SKM-1 treated with dmso at 0.1 percent for 144 hours (cell line): ENCODE measurements at regions not wholly inside any gene's neighbourhood (a gene's known extent, or its start where the extent isn't known, plus 50 kb on each side); places are given as distances from the start of the nearest gene placed in this dataset.
"Not testable (repeated sequence)": the region's sequence is repeated elsewhere in the genome, so short reads cannot be mapped to it uniquely, and the experiment has no call there.

Experiments
- DNase-seq: peaks from one replicate; lab custom pipeline; 2025; ENCODE audit not compliant: unreplicated experiment; lab: John Stamatoyannopoulos, UW

GRCh38 chr10:9068003-9068402 lies 1013.5 kb downstream of the GATA3 start:
- no peak for DNase-seq

- DNase-seq: no peak
Observed at GRCh38 chr10:9069136-9069535, 1014.6 kb downstream of the GATA3 start.

GRCh38 chr10:9075420-9075819 lies 1020.9 kb downstream of the GATA3 start:
- DNase-seq: no peak

- DNase-seq: no peak
Observed at GRCh38 chr10:9076066-9076465, 1021.6 kb downstream of the GATA3 start.

GRCh38 chr10:9081253-9081652 lies 1026.8 kb downstream of the GATA3 start:
- DNase-seq: no peak

- no peak for DNase-seq
Observed at GRCh38 chr10:9081961-9082360, 1027.5 kb downstream of the GATA3 start.

- no peak for DNase-seq
Observed at GRCh38 chr10:9091530-9092093, 1037.1 kb downstream of the GATA3 start.

- no peak for DNase-seq
Observed at GRCh38 chr10:9096288-9096687, 1041.8 kb downstream of the GATA3 start.

- DNase-seq: no peak
Observed at GRCh38 chr10:9097206-9097990, 1042.9 kb downstream of the GATA3 start.

GRCh38 chr10:9097991-9098306 lies 1043.5 kb downstream of the GATA3 start:
- DNase-seq: no peak

- DNase-seq: no peak
Observed at GRCh38 chr10:9102026-9102425, 1047.5 kb downstream of the GATA3 start.

- DNase-seq: no peak
Observed at GRCh38 chr10:9103301-9103700, 1048.8 kb downstream of the GATA3 start.

GRCh38 chr10:9111976-9112375 lies 1057.5 kb downstream of the GATA3 start:
- DNase-seq: no peak

GRCh38 chr10:9126728-9127127 lies 1072.2 kb downstream of the GATA3 start:
- no peak for DNase-seq

GRCh38 chr10:9137368-9137767 lies 1082.9 kb downstream of the GATA3 start:
- no peak for DNase-seq

GRCh38 chr10:9138829-9139228 lies 1084.3 kb downstream of the GATA3 start:
- not testable (repeated sequence) for DNase-seq

GRCh38 chr10:9140373-9140772 lies 1085.9 kb downstream of the GATA3 start:
- DNase-seq: no peak

- no peak for DNase-seq
Observed at GRCh38 chr10:9147475-9147874, 1093.0 kb downstream of the GATA3 start.

- no peak for DNase-seq
Observed at GRCh38 chr10:9149134-9149533, 1094.6 kb downstream of the GATA3 start.

- DNase-seq: not testable (repeated sequence)
Observed at GRCh38 chr10:9153057-9153456, 1098.6 kb downstream of the GATA3 start.

- DNase-seq: no peak
Observed at GRCh38 chr10:9157656-9158055, 1103.2 kb downstream of the GATA3 start.

- no peak for DNase-seq
Observed at GRCh38 chr10:9158675-9159074, 1104.2 kb downstream of the GATA3 start.

GRCh38 chr10:9160275-9160674 lies 1105.8 kb downstream of the GATA3 start:
- DNase-seq: no peak
